ENCODE measurements at regions not wholly inside any gene's neighbourhood (a gene's known extent, or its start where the extent isn't known, plus 50 kb on each side); places are given as distances from the start of the nearest gene placed in this dataset.

GRCh38 chr4:102165584-102165983, 179.7 kb downstream of the SLC39A8 start:
- no peaks in the 10 kb centered on the region for H3K27me3 ChIP-seq (ENCODE audit: low read length)
- H3K79me2 ChIP-seq (ENCODE audit: low read length), result no peaks in the 10 kb centered on the region
- no peak for DNase-seq
- CTCF ChIA-PET, result no interaction called here
- H3K4me3 ChIP-seq (ENCODE audit: low read length), result no peak overlapping the region
- H3K9ac ChIP-seq (ENCODE audit: low read length), result no peak overlapping the region
- intact Hi-C loops (cut with micrococcal nuclease), result no loop called here
- ATAC-seq, result no peak
- no peaks in the 10 kb centered on the region for H3K9me2 ChIP-seq (replicated peaks; ENCODE audit: low read length)
- POLR2A ChIA-PET (ENCODE audit: unreplicated experiment), result no interaction called here
- no peak for TF ChIP-seq CTCF (conservative IDR thresholded peaks at IDR 0.05; ENCODE audit: low read depth, low read length)
- TF ChIP-seq EZH2phosphoT487 (IDR thresholded peaks at IDR 0.05; ENCODE audit: borderline replicate concordance, low read length), result no peak
- TF ChIP-seq EZH2 (IDR thresholded peaks at IDR 0.05; ENCODE audit: low read length, unreplicated experiment), result no peak
- no peak overlapping the region for H3K4me2 ChIP-seq (ENCODE audit: low read length)
- no peaks in the 10 kb centered on the region for H3K4me1 ChIP-seq (ENCODE audit: insufficient read depth, low read length)
- H3F3A ChIP-seq (ENCODE audit: low read length, unreplicated experiment), result no peaks in the 10 kb centered on the region
- H2AFZ ChIP-seq (ENCODE audit: low read length), result no peak overlapping the region
- H3K9me3 ChIP-seq (ENCODE audit: low read length), result no peaks in the 10 kb centered on the region
- BruUV-seq (replicated peaks), result no TSS peak
- no peaks in the 10 kb centered on the region for H4K20me1 ChIP-seq (ENCODE audit: low read length)
- no peak overlapping the region for H3K27ac ChIP-seq (ENCODE audit: low read length)
- H3K36me3 ChIP-seq (ENCODE audit: low read depth, low read length), result no peaks in the 10 kb centered on the region

- no peaks in the 10 kb centered on the region for H3K9me2 ChIP-seq (replicated peaks; ENCODE audit: low read length)
- CTCF ChIA-PET, result no interaction called here
- H3F3A ChIP-seq (ENCODE audit: low read length, unreplicated experiment), result no peaks in the 10 kb centered on the region
- H3K9ac ChIP-seq (ENCODE audit: low read length), result no peak overlapping the region
- H3K27ac ChIP-seq (ENCODE audit: low read length), result no peak overlapping the region
- TF ChIP-seq EZH2phosphoT487 (IDR thresholded peaks at IDR 0.05; ENCODE audit: borderline replicate concordance, low read length) (no peak), CTCF (conservative IDR thresholded peaks at IDR 0.05; ENCODE audit: low read depth, low read length) (no peak), EZH2 (IDR thresholded peaks at IDR 0.05; ENCODE audit: low read length, unreplicated experiment) (no peak)
- H3K36me3 ChIP-seq (ENCODE audit: low read depth, low read length), result no peaks in the 10 kb centered on the region
- H3K79me2 ChIP-seq (ENCODE audit: low read length), result no peaks in the 10 kb centered on the region
- no peaks in the 10 kb centered on the region for H3K27me3 ChIP-seq (ENCODE audit: low read length)
- no peak overlapping the region for H3K4me3 ChIP-seq (ENCODE audit: low read length)
- no peaks in the 10 kb centered on the region for H3K9me3 ChIP-seq (ENCODE audit: low read length)
- H2AFZ ChIP-seq (ENCODE audit: low read length), result no peak overlapping the region
- intact Hi-C loops (cut with micrococcal nuclease), result no loop called here
- no TSS peak for BruUV-seq (replicated peaks)
- H4K20me1 ChIP-seq (ENCODE audit: low read length), result no peaks in the 10 kb centered on the region
- no peak overlapping the region for H3K4me2 ChIP-seq (ENCODE audit: low read length)
- DNase-seq (no peak), ATAC-seq (no peak)
- H3K4me1 ChIP-seq (ENCODE audit: insufficient read depth, low read length), result no peaks in the 10 kb centered on the region
- POLR2A ChIA-PET (ENCODE audit: unreplicated experiment), result no interaction called here
These were observed 181.7 kb downstream of the SLC39A8 start for GRCh38 chr4:102163404-102164140.

- ChIA-PET CTCF (no interaction called here), POLR2A (ENCODE audit: unreplicated experiment) (no interaction called here)
- intact Hi-C loops (cut with micrococcal nuclease), result no loop called here
- Histone ChIP-seq H2AFZ (ENCODE audit: low read length) (no peak overlapping the region), H3K9me3 (ENCODE audit: low read length) (no peaks in the 10 kb centered on the region), H3K4me3 (ENCODE audit: low read length) (no peak overlapping the region), H4K20me1 (ENCODE audit: low read length) (no peaks in the 10 kb centered on the region), H3K9ac (ENCODE audit: low read length) (no peak overlapping the region), H3K4me1 (ENCODE audit: insufficient read depth, low read length) (no peaks in the 10 kb centered on the region), H3F3A (ENCODE audit: low read length, unreplicated experiment) (no peaks in the 10 kb centered on the region), H3K4me2 (ENCODE audit: low read length) (no peak overlapping the region), H3K79me2 (ENCODE audit: low read length) (no peaks in the 10 kb centered on the region), H3K36me3 (ENCODE audit: low read depth, low read length) (no peaks in the 10 kb centered on the region), H3K27me3 (ENCODE audit: low read length) (no peaks in the 10 kb centered on the region), H3K9me2 (replicated peaks; ENCODE audit: low read length) (no peaks in the 10 kb centered on the region), H3K27ac (ENCODE audit: low read length) (no peak overlapping the region)
- no peak for ATAC-seq
- BruUV-seq (replicated peaks), result no TSS peak
- no peak for TF ChIP-seq EZH2phosphoT487 (IDR thresholded peaks at IDR 0.05; ENCODE audit: borderline replicate concordance, low read length)
- no peak for TF ChIP-seq CTCF (conservative IDR thresholded peaks at IDR 0.05; ENCODE audit: low read depth, low read length)
- TF ChIP-seq EZH2 (IDR thresholded peaks at IDR 0.05; ENCODE audit: low read length, unreplicated experiment), result no peak
- DNase-seq, result no peak
These were observed 187.3 kb downstream of the SLC39A8 start for GRCh38 chr4:102157984-102158383.

Measured in PC-3 (cell line).